PC-3 (cell line): ENCODE measurements at regions not wholly inside any gene's neighbourhood (a gene's known extent, or its start where the extent isn't known, plus 50 kb on each side); places are given as distances from the start of the nearest gene placed in this dataset.
"Not testable (repeated sequence)": the region's sequence is repeated elsewhere in the genome, so short reads cannot be mapped to it uniquely, and the experiment has no call there.

ENCODE experiments used
- ATAC-seq: fragments of 200-7000 bp; cut with Tn5 transposase; 2 replicates; pipeline ENCODE4 v1.9.1; 2020; ENCODE audit warnings: mild to moderate bottlenecking, moderate library complexity
- BruUV-seq: library from RNA; stranded (reverse); fragments of 400-500 nt; replicated peaks from 2 replicates; lab custom pipeline; 2021; lab: Mats Ljungman, UMichigan
- CTCF ChIA-PET: fragments of 300-600 bp; sonication (Branson Sonifier 250); formaldehyde crosslinking; loops from one replicate; lab custom pipeline; 2022; ENCODE audit warnings: antibody characterized with exemption; lab: Charles Lee
- POLR2A ChIA-PET: fragments of 300-600 bp; sonication (Branson Sonifier 250); formaldehyde crosslinking; loops from one replicate; lab custom pipeline; 2022; ENCODE audit warnings: antibody characterized with exemption; ENCODE audit not compliant: unreplicated experiment; lab: Charles Lee
- DNase-seq: peaks from one replicate; pipeline ENCODE4 v3.0.0-alpha.2; 2015
- H2AFZ ChIP-seq: fragments of 300-600 bp; sonication (generic); 2 replicates; pipeline ENCODE4 v1.6.0; 2016; ENCODE audit warnings: antibody characterized with exemption, low read length
- H3F3A ChIP-seq: fragments of 300-600 bp; sonication (generic); one replicate; pipeline ENCODE4 v1.6.0; 2017; ENCODE audit warnings: antibody characterized with exemption, low read length, control low read depth, mild to moderate bottlenecking; ENCODE audit not compliant: unreplicated experiment
- H3K27ac ChIP-seq: fragments of 300-600 bp; sonication (generic); 2 replicates; pipeline ENCODE4 v1.5.1; 2016; ENCODE audit warnings: mild to moderate bottlenecking, low read length
- H3K27me3 ChIP-seq: fragments of 300-600 bp; sonication (generic); 2 replicates; pipeline ENCODE4 v1.6.1; 2016; ENCODE audit warnings: low read length, mixed read lengths
- H3K36me3 ChIP-seq: fragments of 300-600 bp; sonication (generic); 2 replicates; pipeline ENCODE4 v1.6.1; 2016; ENCODE audit warnings: low read depth, mixed run types, low read length, mixed read lengths
- H3K4me1 ChIP-seq: fragments of 300-600 bp; sonication (generic); 2 replicates; pipeline ENCODE4 v1.5.1; 2016; ENCODE audit warnings: low read length; ENCODE audit not compliant: insufficient read depth
- H3K4me2 ChIP-seq: fragments of 300-600 bp; sonication (generic); 2 replicates; pipeline ENCODE4 v1.6.0; 2016; ENCODE audit warnings: low read length
- H3K4me3 ChIP-seq: fragments of 300-600 bp; sonication (generic); 2 replicates; pipeline ENCODE4 v1.5.1; 2016; ENCODE audit warnings: mild to moderate bottlenecking, low read length, mixed read lengths
- H3K79me2 ChIP-seq: fragments of 300-600 bp; sonication (generic); 2 replicates; pipeline ENCODE4 v1.6.1; 2017; ENCODE audit warnings: low read length, mixed read lengths
- H3K9ac ChIP-seq: fragments of 300-600 bp; sonication (generic); 2 replicates; pipeline ENCODE4 v1.6.0; 2016; ENCODE audit warnings: mild to moderate bottlenecking, low read length
- H3K9me2 ChIP-seq: fragments of 300-600 bp; sonication (generic); replicated peaks from 2 replicates; pipeline ENCODE4 v1.6.1; 2016; ENCODE audit warnings: mixed run types, low read length, mixed read lengths
- H3K9me3 ChIP-seq: fragments of 300-600 bp; sonication (generic); 2 replicates; pipeline ENCODE4 v1.6.1; 2016; ENCODE audit warnings: low read length, mixed read lengths
- H4K20me1 ChIP-seq: fragments of 300-600 bp; sonication (generic); 2 replicates; pipeline ENCODE4 v1.6.1; 2016; ENCODE audit warnings: low read length, mixed read lengths
- CTCF ChIP-seq: fragments of 300-600 bp; sonication (generic); conservative IDR thresholded peaks from 2 replicates; pipeline ENCODE4 v1.5.1; 2017; ENCODE audit warnings: antibody characterized with exemption, low read depth, mild to moderate bottlenecking, low read length
- EZH2 ChIP-seq: fragments of 300-600 bp; sonication (generic); IDR thresholded peaks from one replicate; pipeline ENCODE4 v1.6.1; 2017; ENCODE audit warnings: antibody characterized with exemption, mild to moderate bottlenecking, low read length; ENCODE audit not compliant: unreplicated experiment
- EZH2phosphoT487 ChIP-seq: fragments of 300-600 bp; sonication (generic); IDR thresholded peaks from 2 replicates; pipeline ENCODE4 v1.6.1; 2018; ENCODE audit warnings: mild to moderate bottlenecking, antibody characterized with exemption, low read length, borderline replicate concordance
- intact Hi-C: fragments of 100-400 bp; cut with micrococcal nuclease; formaldehyde crosslinking; loops from 2 replicates; pipeline ENCODE4 v1.9.0; 2023

GRCh38 chr3:5929027-5929426 is 741.5 kb downstream of the EDEM1 start:
- DNase-seq (no peak), ATAC-seq (no peak)
- POLR2A ChIA-PET = no interaction called here
- H4K20me1 ChIP-seq = no peaks in the 10 kb centered on the region
- H3F3A ChIP-seq = no peaks in the 10 kb centered on the region
- H3K4me2 ChIP-seq = no peak overlapping the region
- H3K36me3 ChIP-seq = no peaks in the 10 kb centered on the region
- no peaks in the 10 kb centered on the region for H3K9me3 ChIP-seq
- no peaks in the 10 kb centered on the region for H3K9me2 ChIP-seq
- H3K4me3 ChIP-seq = no peak overlapping the region
- no peaks in the 10 kb centered on the region for H3K4me1 ChIP-seq
- no peak overlapping the region for H3K9ac ChIP-seq
- no TSS peak for BruUV-seq
- TF ChIP-seq EZH2 = no peak
- no peak for TF ChIP-seq EZH2phosphoT487
- TF ChIP-seq CTCF = no peak
- intact Hi-C loops = no loop called here
- H3K27ac ChIP-seq = no peak overlapping the region
- no peak overlapping the region for H2AFZ ChIP-seq
- CTCF ChIA-PET = no interaction called here
- no peaks in the 10 kb centered on the region for H3K27me3 ChIP-seq
- H3K79me2 ChIP-seq = no peaks in the 10 kb centered on the region

- H3K4me1 ChIP-seq = not testable (repeated sequence)
Observed at GRCh38 chr3:5944061-5944460, 756.6 kb downstream of the EDEM1 start.

GRCh38 chr3:5948084-5948483 is 760.6 kb downstream of the EDEM1 start:
- H3F3A ChIP-seq = no peaks in the 10 kb centered on the region
- ChIA-PET CTCF (no interaction called here), POLR2A (no interaction called here)
- H3K4me2 ChIP-seq = no peak overlapping the region
- no peaks in the 10 kb centered on the region for H3K79me2 ChIP-seq
- no peak for TF ChIP-seq CTCF
- no peak for TF ChIP-seq EZH2phosphoT487
- TF ChIP-seq EZH2 = no peak
- H3K36me3 ChIP-seq = no peaks in the 10 kb centered on the region
- no peak overlapping the region for H2AFZ ChIP-seq
- H3K4me1 ChIP-seq = peaks cover 3% of the 10 kb centered on the region; the same call in 1 of the 2 replicates
- no peaks in the 10 kb centered on the region for H3K9me3 ChIP-seq
- no peak overlapping the region for H3K9ac ChIP-seq
- no peaks in the 10 kb centered on the region for H3K9me2 ChIP-seq
- DNase-seq (peak; percentile 18), ATAC-seq (no peak)
- no TSS peak for BruUV-seq
- intact Hi-C loops = no loop called here
- H3K27me3 ChIP-seq = no peaks in the 10 kb centered on the region
- no peaks in the 10 kb centered on the region for H4K20me1 ChIP-seq
- no peak overlapping the region for H3K4me3 ChIP-seq
- H3K27ac ChIP-seq = no peak overlapping the region

More at GRCh38 chr3:5944061-5944460, 756.6 kb downstream of the EDEM1 start:
- CTCF ChIA-PET, intact Hi-C loops, H4K20me1 ChIP-seq, ATAC-seq, H3F3A ChIP-seq, H3K79me2 ChIP-seq, DNase-seq, H3K27me3 ChIP-seq, H2AFZ ChIP-seq, H3K9ac ChIP-seq, H3K9me3 ChIP-seq, H3K27ac ChIP-seq, H3K4me3 ChIP-seq, H3K36me3 ChIP-seq, BruUV-seq, H3K9me2 ChIP-seq, H3K4me2 ChIP-seq, POLR2A ChIA-PET: not testable (repeated sequence)
